ENCODE measurements at regions not wholly inside any gene's neighbourhood (a gene's known extent, or its start where the extent isn't known, plus 50 kb on each side); places are given as distances from the start of the nearest gene placed in this dataset.
"Not testable (repeated sequence)": the region's sequence is repeated elsewhere in the genome, so short reads cannot be mapped to it uniquely, and the experiment has no call there.

DNA sequence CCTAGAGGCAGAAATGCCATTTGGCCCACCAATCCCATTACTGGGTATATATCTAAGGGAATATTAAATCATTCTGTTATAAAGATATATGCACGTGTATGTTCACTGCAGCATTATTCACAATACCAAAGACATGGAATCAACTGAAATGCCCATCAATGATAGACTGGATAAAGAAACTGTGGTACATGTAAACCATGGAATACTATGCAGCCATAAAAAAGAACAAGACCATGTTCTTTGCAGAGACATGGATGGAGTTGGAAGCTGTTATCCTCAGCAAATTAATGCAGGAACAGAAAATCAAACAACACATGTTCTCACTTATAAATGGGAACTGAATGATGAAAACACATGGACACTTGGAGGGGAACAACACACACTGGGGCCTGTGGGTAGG lies 458.4 kb downstream of the CD83 start:
- no peak for DNase-seq

DNA sequence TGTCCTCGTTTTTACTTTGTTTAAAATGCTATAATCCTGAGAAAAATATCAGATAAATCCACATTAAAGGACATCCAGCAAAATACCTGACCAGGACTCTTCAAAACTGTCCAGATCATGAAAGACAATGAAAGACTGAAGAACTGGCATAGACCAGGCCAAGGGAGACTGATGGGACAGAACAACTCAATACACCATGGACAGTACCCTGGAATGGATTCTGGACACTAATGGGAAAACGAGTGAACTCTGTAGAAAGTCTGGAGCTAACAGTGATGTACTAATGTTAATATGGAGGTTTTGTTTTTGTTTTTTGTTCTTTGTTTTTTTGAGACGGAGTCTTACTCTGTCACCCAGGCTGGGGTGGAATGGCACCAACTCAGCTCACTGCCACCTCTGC lies 461.4 kb downstream of the CD83 start:
- no peak for DNase-seq

DNA sequence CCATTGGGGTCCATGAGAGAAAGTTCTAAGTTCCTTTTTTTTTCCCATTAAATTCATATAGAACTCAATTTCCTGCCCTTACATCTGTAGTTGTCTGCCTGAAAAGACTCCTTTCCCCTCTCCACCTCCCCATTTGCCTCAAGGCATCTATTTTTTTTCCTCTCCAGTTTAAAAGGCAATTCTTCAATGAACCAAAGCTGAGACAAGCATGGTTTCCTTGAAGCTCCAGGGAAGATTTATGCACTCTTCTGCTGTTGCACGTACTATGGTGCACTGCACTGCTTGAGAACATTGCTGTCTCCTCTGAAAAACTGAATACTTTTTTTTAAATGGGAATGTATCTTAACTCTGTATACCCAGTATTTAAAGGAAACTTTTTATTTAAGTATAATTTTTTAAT lies 465.2 kb downstream of the CD83 start:
- no peak for DNase-seq

DNA sequence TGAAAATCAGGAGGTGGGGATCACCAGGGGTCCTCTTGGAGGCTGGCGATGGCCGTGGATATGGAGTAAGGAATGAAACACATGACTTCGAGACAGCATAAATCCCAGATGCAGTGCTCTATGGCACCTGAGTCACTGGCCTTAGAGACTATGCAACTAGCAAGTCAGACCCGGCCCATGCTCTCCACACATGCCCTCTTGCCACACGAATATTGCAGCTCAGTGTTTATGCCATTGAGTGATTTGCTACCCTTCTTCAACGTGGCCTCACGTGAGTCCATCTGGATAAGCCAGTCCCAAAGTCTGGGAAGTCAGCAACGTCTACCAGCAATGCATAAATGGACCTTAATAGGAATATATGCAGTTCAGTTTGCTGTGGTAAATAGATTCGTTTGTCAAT lies 466.3 kb downstream of the CD83 start:
- DNase-seq: no peak

DNA sequence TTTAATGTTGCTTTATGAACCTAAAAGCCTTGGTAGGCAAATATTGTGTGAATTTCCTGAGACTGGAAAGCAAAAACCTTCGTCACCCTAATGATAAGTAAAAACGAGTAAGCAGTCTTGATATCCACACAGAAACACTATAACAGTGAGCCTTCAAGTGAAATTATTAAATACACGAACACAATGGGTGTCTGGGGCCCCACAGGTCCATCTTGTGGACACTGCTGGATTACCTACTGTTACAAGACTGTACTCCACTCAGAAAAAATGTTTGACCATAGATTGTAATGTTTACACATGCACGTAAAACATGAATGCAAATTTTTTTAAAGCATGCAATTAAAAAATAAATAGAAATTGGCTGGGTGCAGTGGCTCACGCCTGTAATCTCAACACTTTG lies 466.9 kb downstream of the CD83 start:
- no peak for DNase-seq

DNA sequence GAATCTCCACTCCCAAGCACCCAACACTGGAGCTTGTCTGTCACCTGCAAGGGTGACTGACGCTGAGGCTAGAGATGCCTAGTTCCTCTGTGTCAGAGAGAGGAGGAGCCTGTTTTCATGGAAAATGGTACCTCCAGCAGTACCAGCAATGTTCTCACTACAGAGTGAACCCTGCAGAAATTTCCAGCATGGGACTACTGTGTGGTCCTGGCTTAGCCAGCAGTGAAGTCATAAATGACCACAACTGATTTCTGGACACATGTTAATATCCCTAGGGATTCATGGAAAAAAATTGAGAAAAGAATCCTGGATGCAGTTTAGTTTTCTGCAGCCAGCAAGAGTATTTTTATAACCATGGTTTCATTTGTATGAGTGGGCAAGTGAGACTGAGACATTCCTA lies 468.1 kb downstream of the CD83 start:
- DNase-seq: no peak

DNA sequence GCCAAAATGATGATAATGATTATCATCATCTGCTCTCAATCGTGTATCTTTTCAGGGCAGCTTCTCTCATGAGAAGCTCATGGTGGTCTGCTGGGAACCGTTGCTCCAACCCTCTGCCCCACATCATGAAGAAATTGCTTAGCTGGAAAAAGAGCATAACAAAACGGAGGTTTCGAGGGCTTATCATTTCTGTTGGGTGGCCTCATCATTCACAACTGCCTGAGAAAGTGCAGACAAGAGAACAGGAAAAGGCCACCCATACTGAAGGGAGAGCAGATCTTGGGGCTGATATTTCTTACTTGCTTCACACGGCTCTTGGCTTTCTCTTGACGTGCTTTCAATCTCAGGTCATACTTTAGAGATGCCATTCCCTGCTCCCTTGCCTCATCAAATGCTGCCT lies 471.6 kb downstream of the CD83 start:
- no peak for DNase-seq

DNA sequence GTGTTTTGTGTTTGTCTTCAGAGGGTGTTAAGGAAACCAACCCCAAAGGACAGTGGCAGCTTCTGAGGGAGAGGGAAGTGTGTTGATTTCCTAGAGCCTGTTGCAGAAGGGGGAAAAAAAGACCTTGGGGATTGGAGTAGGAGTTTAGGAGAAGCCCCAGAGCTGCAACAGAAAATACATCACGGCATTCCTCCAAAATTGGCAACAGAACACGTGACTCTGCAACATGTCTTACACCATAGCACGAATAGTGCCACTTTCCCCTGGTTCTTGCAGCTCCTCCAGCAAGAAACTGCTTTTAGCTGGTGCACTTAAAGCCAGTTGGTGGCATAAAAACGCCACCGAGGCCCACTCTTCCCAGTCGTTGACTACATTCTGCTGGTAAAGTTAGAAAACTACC lies 473.0 kb downstream of the CD83 start:
- no peak for DNase-seq

DNA sequence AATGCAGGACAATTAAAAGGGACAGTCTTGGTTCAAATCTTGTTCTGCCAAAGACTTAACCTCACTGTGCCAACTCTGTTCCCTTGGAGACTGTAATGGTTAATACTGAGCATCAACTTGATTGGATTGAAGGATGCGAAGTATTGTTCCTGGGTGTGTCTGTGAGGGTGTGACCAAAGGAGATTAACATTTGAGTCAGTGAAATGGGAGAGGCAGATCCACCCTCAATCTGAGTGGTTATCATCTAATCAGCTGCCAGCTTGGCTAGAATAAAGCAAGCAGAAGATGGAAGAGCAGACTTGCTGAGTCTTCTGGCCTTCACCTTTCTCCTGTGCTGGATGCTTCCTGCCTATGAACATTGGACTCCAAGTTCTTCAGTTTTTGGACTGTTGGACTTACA lies 474.4 kb downstream of the CD83 start:
- no peak for DNase-seq

DNA sequence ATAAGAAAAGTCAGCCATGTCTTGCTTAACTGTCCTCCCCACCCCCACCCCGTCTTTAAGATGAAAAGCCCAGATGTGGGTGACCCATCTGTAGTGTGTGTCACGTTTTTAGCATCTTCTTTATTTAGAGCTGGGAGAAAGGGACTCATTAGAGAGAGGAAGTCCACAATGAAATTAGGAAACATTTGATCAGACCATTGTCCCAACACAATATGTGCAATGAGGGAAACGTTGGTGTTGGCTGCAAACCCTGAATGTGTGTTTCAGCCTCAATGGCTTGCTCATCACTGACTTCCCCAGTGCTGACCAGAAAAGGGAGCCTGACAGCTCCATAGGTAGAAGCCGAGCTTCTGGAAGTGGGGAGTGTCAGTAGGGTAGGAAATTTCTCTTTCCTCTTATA lies 475.7 kb downstream of the CD83 start:
- no peak for DNase-seq

DNA sequence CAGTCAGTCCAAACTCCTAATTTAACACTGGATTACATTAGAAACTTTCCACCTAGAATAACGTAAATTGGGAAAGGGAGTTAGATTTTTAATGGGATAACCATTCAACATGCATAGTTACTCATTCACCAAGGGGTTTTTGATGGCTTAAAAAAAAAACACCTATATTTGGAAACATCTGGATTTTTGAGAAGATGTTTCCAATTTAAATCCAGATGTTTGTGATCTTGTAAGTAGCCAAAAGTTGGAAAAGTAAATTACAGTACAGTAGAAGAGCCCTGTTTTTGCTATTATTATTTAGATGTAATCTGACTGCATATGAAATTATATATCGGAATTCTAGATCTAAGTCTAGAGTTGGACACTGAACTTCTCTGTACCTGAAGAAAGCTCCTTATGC lies 478.2 kb downstream of the CD83 start:
- DNase-seq: no peak

DNA sequence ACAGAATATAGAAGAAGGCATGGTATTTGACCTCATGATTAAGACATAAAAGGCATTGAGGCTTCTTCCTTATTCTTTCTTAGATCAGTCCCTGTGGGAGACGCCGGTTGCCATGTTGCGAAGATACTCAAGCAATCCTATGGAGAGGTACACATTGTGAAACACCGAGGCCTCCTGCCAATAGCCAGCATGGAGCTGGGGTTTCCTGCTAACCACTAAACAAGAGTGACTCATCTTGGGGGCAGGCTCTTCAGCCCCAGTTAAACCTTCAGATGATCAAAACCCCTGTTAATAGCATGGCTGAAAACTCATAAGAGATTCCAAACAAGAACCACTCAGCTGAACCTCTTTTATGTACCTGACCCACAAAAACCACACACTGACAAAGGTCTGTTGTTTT lies 478.8 kb downstream of the CD83 start:
- no peak for DNase-seq

DNA sequence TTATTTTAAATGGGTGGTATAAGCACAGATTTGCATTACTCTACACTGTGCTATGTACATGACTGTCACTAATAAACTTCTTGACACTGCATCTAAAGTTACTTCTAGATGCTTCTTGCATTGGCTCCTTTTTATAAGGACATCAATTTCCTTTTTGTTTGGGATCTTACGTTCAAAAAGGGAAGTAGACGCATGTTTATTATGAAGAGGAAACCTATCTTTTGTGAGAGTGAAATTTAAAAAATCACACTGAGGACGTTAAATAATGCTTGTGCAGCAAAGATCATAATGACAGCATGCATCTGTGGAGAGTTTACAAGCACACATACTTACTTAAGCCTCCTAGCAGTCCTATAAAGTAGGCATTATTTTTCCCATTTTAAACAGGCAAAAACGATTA lies 479.5 kb downstream of the CD83 start:
- no peak for DNase-seq

DNA sequence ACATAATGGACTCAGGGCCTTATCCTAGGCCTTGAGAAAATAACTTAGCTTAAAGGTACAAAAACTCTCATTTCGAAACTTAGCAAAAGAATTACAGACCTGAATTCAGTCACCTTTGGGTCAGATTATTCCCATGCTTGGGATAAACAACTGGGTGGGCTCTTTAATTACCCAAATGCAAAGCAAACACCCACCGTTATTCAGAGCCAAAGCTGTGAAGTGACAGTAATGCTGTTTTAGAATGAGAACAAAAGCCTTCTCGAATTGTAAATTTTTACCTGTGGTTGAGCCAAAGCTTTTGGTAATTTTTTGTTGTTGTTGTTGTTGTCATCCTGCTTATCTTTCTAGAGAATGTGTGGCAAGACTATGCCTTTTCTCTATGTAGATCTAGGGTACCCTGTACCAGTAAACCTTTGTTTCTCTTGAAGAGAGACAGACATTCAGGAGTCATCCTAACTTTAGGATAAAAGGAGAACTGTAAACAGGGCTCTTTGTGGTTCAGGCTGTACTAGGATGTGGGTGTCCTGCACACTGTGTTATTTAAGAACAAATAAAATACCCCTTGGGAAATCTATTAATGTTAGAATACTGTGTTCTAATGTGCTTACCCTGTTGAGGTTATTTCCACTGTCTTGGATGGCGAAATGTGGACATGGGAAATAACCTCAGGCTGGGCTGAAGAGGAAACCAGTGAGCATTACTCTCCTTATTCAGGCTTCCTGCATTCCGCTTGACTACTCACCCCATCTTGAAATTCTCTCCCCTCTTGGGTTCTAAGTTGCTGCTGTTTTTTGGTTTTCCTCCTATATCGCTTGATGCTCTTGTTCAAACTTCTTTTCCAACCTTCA lies 480.7 kb downstream of the CD83 start:
- DNase-seq: no peak

DNA sequence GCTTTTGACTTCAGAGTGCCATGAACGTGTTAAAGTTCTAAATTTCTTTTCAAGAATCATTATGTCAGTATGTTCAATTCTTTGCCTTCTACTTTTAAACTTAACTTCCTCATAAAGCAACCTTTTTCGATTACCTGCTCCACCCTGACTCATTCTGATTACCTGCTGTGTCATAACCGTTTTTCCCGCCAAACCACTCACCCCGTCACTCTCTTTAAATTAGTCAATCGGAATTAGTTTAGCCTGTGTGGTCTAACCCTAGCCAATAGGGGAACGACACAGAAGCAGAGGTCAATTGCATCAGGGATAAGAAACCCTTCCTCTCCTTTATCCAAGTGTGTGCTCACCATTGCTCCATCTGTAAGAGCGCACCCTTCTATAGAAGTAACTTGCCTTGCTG lies 482.7 kb downstream of the CD83 start:
- not testable (repeated sequence) for DNase-seq

DNA sequence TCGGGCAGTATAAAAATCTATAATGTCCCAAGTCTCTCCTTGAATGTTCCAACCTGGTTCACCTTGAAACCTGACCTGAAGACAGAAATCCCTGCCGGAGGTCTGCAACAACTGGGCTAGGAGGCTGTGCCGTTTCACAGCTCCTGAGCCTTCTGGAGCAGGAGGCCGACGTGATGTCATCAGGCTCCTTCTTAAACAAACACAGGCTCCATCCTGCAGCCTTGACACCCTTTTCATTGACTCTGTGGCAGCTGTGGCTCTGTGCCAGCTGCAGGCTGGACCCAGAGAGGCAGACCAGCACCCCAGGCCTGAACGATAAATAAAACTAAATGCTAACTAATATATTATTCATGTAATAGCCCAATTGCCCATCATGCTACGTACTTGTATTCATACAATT lies 483.9 kb downstream of the CD83 start:
- DNase-seq: no peak

DNA sequence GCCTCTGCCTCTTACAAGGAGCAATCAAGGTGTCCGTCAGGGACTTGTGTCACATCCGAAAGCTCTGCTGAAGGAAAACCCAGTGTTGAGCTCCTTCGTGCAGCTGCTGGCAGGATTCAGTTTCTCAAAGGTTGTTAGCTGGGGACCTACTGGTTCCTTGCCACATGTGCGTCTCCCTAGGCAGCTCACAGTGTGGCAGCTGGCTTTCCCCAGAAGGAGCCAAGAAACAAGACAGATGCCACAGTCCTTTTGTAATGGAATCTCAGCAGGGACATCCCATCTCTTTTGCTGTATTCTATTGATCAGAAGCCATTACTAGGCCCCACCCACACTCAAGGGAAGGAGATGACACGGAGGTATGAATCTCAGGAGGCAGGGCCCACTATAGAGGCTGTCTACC lies 488.8 kb downstream of the CD83 start:
- DNase-seq: no peak

DNA sequence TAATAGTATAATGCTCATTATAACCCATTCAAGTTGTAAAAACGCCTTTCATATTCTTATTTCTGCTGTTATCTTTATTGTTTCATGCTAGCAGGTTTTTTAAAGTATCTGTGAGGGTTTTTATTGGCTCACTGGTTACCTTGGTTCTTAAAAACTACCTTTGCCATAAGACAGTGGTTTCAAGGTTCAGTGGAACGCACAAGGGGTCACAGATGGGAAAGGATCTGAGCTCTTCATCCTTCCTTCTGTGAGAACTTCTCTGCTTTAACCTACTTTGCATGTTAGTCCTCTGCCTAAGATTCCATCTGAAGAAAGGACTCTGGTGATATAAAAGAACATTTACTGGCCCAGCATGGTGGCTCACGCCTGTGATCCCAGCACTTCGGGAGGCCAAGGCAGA lies 492.6 kb downstream of the CD83 start:
- DNase-seq: no peak

DNA sequence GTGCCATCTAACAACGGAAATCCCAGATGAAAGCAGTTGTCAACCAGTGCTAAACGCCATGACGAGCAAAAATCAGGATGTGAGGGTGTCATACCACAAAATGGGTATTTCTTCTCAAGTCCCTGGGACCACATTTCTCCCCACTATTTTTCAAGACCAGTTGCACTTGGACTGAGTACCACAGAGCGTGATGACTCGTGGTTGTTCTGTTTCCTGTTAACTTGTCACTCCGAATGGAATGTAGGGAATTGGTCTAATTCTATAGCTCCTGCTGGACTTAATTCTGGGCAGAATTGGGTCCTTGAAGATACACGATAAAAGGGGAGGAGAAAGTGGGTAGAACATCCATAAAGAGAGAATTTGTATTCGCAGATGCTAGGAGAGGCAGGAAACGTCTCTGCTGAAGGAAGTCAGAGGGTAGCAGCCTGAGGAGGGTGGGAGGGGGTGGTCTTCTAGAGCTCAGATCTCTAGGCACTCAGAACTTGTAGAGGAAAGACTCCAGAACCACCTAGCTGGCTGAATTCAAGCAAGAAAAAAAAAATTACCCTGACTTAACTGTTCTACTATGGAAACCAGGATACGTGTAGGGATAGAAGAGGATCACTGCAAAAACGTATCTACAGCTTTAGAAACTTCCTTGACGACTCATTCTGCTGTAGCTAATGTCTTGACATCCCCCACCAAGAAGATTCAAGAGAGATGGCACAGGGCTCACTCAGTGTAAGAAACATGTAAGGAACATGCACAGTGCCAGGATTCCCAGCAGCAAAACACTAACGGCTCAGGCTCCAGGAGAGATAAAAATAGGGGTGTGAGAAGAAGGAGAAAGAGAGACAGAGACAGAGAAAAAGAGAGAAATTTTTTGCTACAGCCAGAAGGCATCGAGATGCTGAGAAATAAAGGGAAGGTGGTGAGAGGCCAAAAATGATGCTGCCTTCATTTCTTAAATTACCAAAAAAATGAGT lies 494.7 kb downstream of the CD83 start:
- DNase-seq: no peak

DNA sequence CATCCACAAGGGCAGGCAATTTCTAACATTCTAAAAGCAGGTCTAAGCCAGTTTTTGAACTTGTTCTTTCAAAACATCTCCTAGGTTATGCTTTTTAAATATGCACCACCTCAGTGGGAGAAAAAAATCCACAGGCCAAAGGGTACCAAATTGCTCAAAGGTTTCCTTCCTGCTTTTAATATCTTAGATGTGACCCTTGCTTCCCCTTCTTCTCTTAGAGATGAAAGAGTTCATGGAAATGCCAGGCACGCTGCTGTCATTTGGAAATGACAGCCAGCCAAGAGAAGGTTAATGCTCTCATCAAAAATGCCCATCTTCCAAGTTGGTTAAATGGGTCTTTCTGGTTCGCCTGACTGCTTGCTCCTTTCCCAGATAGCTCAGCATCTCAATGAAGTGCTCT lies 497.1 kb downstream of the CD83 start:
- DNase-seq: no peak

DNA sequence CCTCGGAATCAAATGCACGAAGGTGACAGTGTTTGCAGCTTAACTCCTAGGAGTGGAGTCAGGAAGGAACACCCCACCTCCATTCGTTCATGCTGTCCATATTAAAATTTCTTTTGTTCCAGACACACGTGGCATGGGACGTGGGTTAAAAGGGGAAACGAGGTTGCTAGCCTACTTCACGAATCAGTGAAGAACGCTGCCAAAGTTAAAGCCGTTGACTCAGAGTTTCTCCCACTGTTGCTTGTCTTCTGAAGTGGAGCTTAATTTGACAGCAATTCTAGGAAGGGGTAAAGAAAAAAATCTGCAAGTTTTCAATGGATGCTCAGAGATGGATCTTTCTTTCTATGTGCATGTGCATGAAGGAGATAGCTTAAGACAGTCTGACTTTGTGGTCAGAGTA lies 499.1 kb downstream of the CD83 start:
- DNase-seq: no peak

DNA sequence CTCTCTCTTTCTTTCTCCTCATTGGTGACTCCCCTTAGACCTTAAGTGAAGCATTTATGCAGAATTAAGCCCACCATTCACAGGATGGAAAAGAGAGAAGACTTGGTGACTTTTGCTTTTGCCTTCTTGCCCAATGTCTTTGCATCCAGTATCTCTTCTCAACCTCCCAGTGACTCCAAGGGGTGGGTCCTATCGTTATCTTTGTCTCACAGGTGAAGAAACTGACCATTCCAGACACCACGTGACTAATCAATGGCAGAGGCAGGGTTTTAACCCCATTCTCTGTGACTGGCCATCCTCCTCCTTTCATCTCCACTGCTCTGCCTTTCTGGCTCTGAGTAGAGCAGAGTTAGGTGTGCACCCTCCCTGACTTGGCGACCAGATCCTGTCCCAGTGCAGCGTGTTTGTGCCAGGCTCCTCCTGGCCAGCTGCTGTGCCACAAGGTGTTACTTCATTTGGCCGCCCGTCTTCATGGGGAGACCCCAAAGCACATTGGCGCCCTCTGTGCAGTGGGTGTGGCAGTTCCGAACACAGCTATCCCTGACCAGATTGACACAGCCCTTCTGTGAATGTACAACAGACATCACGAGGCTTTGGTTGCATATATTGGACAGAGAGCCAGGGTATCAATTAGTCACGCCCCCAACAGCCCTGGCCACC lies 501.3 kb downstream of the CD83 start:
- no peak for DNase-seq

DNA sequence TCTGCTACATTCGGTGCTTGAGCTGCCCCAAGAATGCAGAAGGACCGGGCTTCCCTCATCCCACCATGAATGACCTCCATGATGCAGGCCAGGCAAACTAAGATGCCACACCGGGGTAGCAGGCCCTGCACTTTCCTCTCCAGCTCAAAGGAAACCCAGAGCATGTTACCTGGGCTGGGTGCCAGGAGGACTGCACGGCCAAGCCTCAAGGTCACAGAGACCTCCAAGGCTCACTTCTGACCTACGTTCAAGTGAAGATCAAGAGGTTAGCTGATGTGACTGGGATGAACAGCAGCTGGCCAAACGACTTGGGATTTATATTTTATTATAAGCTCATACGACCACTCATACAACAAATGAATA lies 501.8 kb downstream of the CD83 start:
- no peak for DNase-seq

DNA sequence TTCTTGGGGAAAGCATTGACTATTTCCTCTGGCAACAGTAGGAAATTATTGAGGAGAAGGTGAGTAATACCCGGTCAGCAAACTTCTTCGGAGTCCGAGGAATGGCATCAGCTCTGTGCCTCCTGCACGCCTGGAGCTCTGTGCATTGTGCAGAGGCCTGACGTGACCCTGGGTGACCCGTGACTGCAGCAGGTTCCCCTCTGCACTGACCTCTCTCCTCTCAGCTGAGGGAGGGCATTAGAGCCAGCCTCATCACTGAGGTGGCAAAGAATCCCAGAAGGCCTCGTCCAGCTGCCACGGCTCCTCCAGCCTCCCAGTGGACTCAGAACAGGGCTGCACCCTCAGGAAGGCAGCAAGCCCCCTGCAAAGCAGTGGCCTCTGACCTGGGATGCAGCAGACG lies 502.9 kb downstream of the CD83 start:
- no peak for DNase-seq

Data from activated effector memory CD4-positive, alpha-beta T cell treated with Interleukin-2 at 50 U/mL for 16 hours (primary cell).